SK-N-SH treated with all-trans-retinoic acid at 6 μM for 48 hours (cell line): ENCODE measurements at regions not wholly inside any gene's neighbourhood (a gene's known extent, or its start where the extent isn't known, plus 50 kb on each side); places are given as distances from the start of the nearest gene placed in this dataset.

Experiments used
- ATAC-seq: fragments of 200-7000 bp; cut with Tn5 transposase; 3 replicates; pipeline ENCODE4 v1.9.1; 2020; ENCODE audit warnings: mild to moderate bottlenecking, moderate library complexity
- ARNTL ChIP-seq: fragments of 450-650 bp; formaldehyde crosslinking; IDR thresholded peaks from 2 replicates; pipeline ENCODE4 v1.5.0; 2020; ENCODE audit warnings: low read depth, mild to moderate bottlenecking, moderate library complexity, borderline replicate concordance
- BACH2 ChIP-seq: fragments of 250-450 bp; sonication (Bioruptor Pico); IDR thresholded peaks from 2 replicates; pipeline ENCODE4 v1.9.0; 2021; ENCODE audit warnings: mild to moderate bottlenecking, borderline replicate concordance
- ESRRG ChIP-seq: fragments of 250-450 bp; sonication (Bioruptor Pico); IDR thresholded peaks from 2 replicates; pipeline ENCODE4 v1.6.1; 2021; ENCODE audit warnings: mild to moderate bottlenecking
- GLIS3 ChIP-seq: fragments of 250-450 bp; sonication (Bioruptor Pico); IDR thresholded peaks from 2 replicates; pipeline ENCODE4 v1.5.0; 2020; ENCODE audit warnings: mild to moderate bottlenecking, moderate library complexity
- PATZ1 ChIP-seq: fragments of 250-450 bp; sonication (Bioruptor Pico); IDR thresholded peaks from 2 replicates; pipeline ENCODE4 v1.8.0; 2020; ENCODE audit warnings: mild to moderate bottlenecking, moderate library complexity, borderline replicate concordance
- RARB ChIP-seq: fragments of 250-450 bp; sonication (Bioruptor Pico); IDR thresholded peaks from 2 replicates; pipeline ENCODE4 v1.8.0; 2021; ENCODE audit warnings: mild to moderate bottlenecking, moderate library complexity
- SNAI2 ChIP-seq: fragments of 250-450 bp; sonication (Bioruptor Pico); IDR thresholded peaks from 2 replicates; pipeline ENCODE4 v1.5.0; 2020; ENCODE audit warnings: mild to moderate bottlenecking, moderate library complexity
- TCF4 ChIP-seq: fragments of 250-450 bp; sonication (Bioruptor Pico); IDR thresholded peaks from 2 replicates; pipeline ENCODE4 v1.8.0; 2021; ENCODE audit warnings: mild to moderate bottlenecking, moderate library complexity, borderline replicate concordance
- ZC3H10 ChIP-seq: fragments of 250-450 bp; sonication (Bioruptor Pico); IDR thresholded peaks from 2 replicates; pipeline ENCODE4 v1.5.1; 2021; ENCODE audit warnings: mild to moderate bottlenecking, moderate library complexity
- ZFP3 ChIP-seq: fragments of 250-450 bp; sonication (Bioruptor Pico); IDR thresholded peaks from 2 replicates; pipeline ENCODE4 v1.5.0; 2020; ENCODE audit warnings: mild to moderate bottlenecking, moderate library complexity
- ZFP30 ChIP-seq: fragments of 450-650 bp; formaldehyde crosslinking; IDR thresholded peaks from 2 replicates; pipeline ENCODE4 v1.5.0; 2022; ENCODE audit warnings: mild to moderate bottlenecking, moderate library complexity
- ZNF565 ChIP-seq: fragments of 450-650 bp; formaldehyde crosslinking; conservative IDR thresholded peaks from 2 replicates; pipeline ENCODE4 v1.5.0; 2020; ENCODE audit warnings: low read depth, mild to moderate bottlenecking, moderate library complexity
- ZNF70 ChIP-seq: fragments of 450-650 bp; formaldehyde crosslinking; IDR thresholded peaks from 2 replicates; pipeline ENCODE4 v1.5.0; 2020; ENCODE audit warnings: mild to moderate bottlenecking, moderate library complexity
- TF ChIP-seq, protein P1 (sequence below): fragments of 250-450 bp; sonication (Bioruptor Pico); IDR thresholded peaks from 2 replicates; pipeline ENCODE4 v1.5.0; 2020; ENCODE audit warnings: mild to moderate bottlenecking, moderate library complexity
- TF ChIP-seq, protein P2 (sequence below): fragments of 250-450 bp; sonication (Bioruptor Pico); IDR thresholded peaks from 2 replicates; pipeline ENCODE4 v1.5.1; 2021; ENCODE audit warnings: mild to moderate bottlenecking, moderate library complexity

- ATAC-seq: no peak
- no peak for TF ChIP-seq GLIS3 (CRISPR knock-in tag)
- TF ChIP-seq ESRRG (CRISPR knock-in tag): no peak
- no peak for TF ChIP-seq RARB (CRISPR knock-in tag)
- no peak for TF ChIP-seq SNAI2 (CRISPR knock-in tag)
- TF ChIP-seq, protein P1, sequence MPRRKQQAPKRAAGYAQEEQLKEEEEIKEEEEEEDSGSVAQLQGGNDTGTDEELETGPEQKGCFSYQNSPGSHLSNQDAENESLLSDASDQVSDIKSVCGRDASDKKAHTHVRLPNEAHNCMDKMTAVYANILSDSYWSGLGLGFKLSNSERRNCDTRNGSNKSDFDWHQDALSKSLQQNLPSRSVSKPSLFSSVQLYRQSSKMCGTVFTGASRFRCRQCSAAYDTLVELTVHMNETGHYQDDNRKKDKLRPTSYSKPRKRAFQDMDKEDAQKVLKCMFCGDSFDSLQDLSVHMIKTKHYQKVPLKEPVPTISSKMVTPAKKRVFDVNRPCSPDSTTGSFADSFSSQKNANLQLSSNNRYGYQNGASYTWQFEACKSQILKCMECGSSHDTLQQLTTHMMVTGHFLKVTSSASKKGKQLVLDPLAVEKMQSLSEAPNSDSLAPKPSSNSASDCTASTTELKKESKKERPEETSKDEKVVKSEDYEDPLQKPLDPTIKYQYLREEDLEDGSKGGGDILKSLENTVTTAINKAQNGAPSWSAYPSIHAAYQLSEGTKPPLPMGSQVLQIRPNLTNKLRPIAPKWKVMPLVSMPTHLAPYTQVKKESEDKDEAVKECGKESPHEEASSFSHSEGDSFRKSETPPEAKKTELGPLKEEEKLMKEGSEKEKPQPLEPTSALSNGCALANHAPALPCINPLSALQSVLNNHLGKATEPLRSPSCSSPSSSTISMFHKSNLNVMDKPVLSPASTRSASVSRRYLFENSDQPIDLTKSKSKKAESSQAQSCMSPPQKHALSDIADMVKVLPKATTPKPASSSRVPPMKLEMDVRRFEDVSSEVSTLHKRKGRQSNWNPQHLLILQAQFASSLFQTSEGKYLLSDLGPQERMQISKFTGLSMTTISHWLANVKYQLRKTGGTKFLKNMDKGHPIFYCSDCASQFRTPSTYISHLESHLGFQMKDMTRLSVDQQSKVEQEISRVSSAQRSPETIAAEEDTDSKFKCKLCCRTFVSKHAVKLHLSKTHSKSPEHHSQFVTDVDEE: no peak
- TF ChIP-seq ZNF565: no peak
- TF ChIP-seq ZFP30 (CRISPR knock-in tag): no peak
Measured at GRCh38 chr9:82196622-82197441, 208.3 kb downstream of the SPATA31D1 start.

- no peak for ATAC-seq
- TF ChIP-seq, protein P1: no peak
- TF ChIP-seq RARB (CRISPR knock-in tag) (no peak), ZFP30 (CRISPR knock-in tag) (no peak)
Measured at GRCh38 chr9:82201196-82201595, 212.6 kb downstream of the SPATA31D1 start.

DNA sequence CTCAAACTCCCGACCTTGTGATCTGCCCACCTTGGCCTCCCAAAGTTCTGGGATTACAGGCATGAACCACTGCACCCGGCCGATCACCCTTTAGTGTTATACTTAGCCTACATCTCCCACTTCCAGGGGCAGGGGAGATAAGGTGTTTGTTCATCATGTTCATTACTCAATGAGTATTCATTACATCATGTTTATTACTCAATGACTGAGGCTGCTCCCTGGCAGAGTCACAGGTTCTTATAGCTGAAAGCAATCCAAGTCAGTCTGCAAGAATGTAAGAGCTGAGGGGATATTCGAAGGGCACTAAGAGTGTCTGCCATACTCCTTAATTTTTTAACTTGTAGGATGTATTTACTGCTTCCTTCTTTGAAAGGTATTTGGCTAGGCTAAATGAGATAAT, 214.2 kb downstream of the SPATA31D1 start:
- no peak for ATAC-seq
- TF ChIP-seq, protein P1: no peak
- TF ChIP-seq GLIS3 (CRISPR knock-in tag): no peak
- TF ChIP-seq BACH2 (CRISPR knock-in tag): no peak
- no peak for TF ChIP-seq TCF4 (CRISPR knock-in tag)
- no peak for TF ChIP-seq ZFP3 (CRISPR knock-in tag)
- TF ChIP-seq ARNTL (CRISPR knock-in tag): no peak
- no peak for TF ChIP-seq PATZ1 (CRISPR knock-in tag)
- no peak for TF ChIP-seq ZFP30 (CRISPR knock-in tag)
- TF ChIP-seq, protein P2, sequence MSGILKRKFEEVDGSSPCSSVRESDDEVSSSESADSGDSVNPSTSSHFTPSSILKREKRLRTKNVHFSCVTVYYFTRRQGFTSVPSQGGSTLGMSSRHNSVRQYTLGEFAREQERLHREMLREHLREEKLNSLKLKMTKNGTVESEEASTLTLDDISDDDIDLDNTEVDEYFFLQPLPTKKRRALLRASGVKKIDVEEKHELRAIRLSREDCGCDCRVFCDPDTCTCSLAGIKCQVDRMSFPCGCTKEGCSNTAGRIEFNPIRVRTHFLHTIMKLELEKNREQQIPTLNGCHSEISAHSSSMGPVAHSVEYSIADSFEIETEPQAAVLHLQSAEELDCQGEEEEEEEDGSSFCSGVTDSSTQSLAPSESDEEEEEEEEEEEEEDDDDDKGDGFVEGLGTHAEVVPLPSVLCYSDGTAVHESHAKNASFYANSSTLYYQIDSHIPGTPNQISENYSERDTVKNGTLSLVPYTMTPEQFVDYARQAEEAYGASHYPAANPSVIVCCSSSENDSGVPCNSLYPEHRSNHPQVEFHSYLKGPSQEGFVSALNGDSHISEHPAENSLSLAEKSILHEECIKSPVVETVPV (CRISPR knock-in tag): no peak
- TF ChIP-seq RARB (CRISPR knock-in tag): no peak
- no peak for TF ChIP-seq ZC3H10 (CRISPR knock-in tag)
- TF ChIP-seq ZNF70 (CRISPR knock-in tag): no peak
